HG03575 (cell line): ENCODE measurements at regions not wholly inside any gene's neighbourhood (a gene's known extent, or its start where the extent isn't known, plus 50 kb on each side); places are given as distances from the start of the nearest gene placed in this dataset.

Experiments used
- ATAC-seq: cut with Tn5 transposase; IDR thresholded peaks from one replicate; pipeline ENCODE4 v1.9.1; 2021; ENCODE audit not compliant: unreplicated experiment, insufficient number of reproducible peaks, low FRiP score; ENCODE audit errors: extremely low read depth

DNA sequence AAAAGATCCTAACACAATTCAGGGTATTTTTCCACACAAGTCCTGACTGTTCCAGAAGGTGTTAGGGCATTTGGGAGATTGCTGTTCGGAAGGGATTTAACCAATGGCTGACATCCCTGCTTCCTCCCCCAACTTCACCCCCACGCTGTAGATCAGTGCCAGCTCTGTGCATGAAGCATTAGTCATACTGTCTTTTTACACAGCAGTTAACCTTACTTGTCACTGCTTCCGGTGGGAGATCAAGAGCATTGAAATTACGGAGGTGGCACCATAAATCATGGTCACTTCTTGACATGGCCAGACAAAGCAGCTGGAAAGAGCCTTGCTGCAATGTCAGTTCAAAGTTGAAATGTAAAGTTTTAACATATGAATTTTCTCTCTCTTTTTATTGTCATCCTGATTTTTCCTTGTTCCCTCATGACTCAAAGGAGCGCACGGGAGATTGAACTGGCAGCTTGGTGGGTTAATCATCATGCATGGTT is 70.2 kb downstream of the HRH4 start:
- no peak for ATAC-seq

DNA sequence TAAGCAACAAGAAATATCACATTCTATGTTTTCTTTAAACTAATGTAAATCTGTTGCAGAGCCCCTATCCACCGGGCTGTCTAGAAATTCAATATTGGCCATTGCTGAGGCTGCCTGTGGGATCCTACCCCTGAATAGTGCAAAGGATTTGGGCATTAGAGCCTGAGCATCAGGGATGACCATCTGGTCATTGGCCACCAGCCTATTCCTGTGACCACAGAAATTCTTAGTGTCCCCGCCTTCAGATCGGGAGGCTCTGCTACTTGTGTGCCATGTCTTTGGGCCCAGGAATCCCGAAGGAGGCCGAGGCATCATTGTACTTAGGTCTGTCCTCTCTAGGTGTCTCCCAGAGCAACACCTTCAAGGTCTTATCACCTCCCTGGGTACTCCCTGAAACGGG is 73.8 kb downstream of the HRH4 start:
- no peak for ATAC-seq

DNA sequence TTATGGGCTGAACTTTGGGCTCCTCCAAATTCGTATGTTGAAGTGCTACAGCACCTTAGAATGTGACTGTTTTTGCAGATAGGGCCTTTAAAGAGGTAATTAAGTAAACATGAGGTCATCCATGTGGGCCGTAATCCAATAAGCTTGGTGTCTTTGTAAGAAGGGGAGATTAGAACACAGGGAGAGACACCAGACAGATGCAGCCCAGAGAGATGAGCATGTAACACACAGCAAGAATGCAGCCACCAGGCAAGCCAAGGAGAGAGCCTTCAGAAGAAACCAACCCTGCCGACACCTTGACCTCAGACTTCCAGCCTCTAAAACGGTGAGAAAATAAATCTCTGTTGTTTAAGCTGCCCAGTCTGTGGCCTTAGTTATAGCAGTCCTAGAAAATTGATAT is 74.3 kb downstream of the HRH4 start:
- ATAC-seq: no peak

DNA sequence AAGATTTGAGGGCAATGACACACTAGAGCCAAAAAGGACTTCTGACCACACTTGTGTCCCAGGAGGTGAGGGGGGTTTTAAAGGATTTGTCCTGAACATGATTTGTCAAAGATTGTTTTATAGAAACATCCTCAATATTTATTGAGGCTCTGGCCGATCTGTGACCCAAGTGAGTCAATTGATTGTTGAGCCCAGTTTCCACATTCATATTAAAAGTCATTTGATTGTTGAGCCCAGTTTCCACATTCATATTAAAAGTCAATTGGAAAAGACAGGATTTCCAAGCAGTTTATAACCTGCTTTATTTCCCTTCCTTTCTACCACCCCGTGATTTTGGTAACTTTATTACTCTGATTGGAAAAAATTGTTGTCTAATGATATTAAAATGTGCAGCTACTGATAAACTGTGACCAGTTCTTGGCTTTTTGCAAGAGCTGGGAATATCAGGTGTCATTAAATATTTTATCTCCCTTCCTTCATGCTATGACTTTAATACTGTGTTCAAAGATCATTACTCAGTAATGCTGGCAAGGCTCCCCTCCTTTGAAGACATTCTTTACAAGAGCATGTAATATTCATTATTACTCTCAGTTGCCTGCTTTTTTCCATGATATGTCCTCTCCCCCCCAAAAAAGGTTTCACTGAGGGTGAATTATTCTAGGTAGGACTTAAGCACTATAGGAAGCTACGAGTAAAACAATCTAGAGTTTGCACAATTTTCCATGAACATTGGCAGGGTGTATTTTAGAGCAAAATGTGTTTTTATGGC is 75.3 kb downstream of the HRH4 start:
- ATAC-seq: no peak

DNA sequence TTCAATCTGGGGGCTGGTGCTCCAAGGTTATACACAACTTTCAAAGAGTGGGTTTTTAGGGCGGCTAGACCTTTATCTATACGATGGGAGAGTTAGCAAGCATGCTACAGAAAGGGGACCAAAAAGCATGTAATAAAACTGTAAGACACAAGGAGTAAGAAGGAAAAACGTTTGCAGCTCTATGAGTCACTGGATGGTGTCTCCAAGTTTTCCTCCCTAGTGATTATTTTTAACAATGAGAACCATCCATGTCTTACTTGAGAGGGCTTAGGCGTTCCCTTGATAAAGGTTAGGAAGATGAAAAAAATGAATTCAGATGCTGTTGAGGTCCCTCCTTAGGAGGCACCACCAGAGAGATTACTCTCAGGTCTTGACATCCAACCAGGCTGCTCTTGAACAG is 75.9 kb downstream of the HRH4 start:
- ATAC-seq: no peak

DNA sequence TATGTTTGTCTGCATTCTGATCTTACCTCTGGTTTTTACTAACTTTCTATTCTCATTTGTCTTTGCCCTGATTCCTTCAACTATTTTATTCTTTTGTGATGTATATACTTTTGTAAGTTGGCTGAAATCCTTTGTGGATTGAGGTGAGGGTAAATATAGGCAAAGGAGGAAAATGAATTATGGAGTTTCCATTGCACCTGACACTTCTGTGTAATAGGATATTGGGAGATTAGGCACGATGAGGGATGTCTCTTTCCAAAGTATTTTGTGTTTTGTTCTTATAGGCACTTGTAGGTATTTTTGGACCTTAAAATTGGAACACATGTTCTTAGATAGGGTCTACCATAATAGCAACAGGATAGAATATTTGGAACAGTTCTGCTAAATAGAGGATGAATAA is 76.4 kb downstream of the HRH4 start:
- ATAC-seq: no peak

DNA sequence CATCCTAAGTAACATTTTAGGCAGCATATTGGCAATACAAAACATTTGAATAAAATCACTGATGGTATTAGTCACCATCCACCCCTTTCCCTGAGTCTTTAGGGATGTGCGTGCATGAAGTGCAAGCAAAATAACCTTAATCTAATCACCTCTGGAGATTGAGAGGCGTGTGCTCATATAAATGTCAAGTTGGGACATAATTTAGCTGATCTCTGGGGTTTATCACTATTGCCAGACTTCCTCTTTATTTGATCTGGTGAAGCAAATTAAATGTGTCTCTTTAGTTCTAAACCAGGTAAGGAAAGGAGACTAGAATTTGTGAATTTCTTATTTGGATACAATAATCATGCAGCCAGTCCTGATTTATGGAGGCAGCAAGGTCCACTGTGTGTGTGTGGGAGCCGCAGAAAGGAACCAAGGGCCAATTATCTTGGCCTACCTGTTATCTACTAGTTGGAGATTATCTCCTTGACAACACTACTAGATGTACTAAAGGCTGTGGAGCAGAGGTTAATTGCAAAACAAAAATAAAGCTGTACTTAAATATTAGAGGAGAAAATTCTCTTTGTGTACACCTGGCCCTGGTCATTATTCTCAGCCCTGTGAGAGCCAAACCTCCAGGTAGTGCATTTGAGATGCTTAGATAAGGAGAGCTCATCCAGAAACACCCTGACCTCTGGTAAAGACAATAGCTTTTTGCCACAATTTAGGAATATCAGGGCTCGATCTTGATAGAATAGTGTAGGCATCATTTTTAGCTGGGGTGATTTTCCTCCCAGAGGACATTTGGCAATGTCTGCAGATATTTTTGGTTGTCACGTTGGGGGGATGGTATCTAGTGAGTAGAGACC is 78.2 kb downstream of the HRH4 start:
- ATAC-seq: no peak

DNA sequence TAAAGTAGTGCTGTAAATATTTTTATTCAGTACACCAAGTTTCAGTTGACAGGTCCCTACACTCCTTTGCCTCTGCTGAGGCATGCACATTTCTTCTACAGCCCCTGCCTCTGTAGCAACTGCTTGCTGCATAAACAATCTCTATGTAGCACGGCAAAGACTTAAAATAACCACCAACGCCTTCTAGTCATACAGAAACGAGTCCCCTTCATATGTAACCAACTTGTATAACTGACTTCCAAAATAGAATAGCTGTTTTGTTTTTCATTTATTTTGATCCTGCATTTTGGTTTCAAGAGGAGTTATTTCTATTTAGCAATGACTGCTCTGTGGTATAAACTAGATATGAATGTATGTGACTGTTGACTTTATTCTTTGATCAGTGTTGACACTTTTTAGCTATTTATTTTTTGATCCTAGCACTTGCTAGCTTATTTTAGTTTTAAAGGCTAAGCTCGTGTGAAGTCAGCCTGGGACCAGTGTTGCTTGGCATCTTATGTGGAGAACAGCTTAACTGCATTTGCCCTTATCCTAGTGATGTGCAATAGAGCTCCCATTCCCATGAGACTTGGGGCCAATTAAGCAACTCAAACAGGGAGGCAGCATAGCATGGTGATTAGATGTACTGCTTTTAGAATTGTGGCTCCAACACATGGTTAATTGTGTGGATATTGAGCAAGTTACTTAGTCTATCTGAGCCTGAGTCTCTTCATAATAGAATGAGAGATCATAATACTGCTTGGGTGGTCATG is 79.6 kb downstream of the HRH4 start:
- no peak for ATAC-seq

DNA sequence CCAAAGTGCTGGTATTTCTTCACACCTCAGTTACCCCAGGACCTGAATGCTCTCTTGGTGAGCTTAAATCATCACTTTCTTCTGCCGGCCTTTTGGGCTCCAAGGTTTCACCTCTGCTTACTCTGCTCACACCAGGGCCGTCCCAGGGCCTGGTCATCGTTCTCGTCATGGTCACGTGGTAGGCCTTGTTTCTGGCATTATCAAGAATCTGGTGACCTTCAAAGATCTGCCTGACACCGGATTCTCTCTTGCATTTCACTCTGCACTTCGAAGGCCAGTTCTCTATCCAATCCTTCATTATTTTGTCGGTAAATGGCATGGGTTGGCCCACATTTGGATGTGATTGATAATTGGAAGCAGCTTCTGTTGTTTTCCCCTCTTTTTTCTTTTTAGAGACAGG is 80.5 kb downstream of the HRH4 start:
- no peak for ATAC-seq

DNA sequence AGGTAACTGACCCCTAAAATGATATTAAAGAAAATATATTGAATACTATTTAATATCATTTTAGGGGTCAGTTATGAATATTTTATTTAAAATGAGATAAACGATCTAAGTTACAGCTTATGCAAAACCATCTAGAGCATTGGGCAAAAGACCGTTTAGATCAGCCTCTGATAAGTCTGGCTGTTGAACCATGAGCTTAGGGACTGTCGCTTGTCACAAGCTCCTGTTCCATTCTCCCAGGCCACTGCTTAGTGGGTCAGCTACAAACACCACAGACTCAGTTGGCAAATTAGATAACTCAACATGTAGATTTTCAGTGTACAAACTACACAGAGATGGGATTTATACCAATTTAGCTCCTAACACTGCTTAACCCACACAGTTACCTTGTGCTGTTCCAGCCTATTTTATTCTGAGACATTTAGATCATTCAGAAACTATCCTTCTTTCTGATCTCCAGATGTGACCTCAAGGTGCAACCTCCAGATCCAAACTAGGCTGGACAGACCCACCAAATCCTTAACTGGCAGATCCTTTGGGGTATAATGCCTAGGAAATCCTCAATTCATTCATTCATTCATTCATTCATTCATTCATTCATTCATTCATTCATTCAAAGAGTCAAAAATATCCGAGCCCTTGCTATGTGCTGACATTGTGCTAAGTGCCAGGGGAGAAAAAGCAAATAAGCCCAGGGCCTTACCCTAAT is 82.8 kb downstream of the HRH4 start:
- no peak for ATAC-seq

DNA sequence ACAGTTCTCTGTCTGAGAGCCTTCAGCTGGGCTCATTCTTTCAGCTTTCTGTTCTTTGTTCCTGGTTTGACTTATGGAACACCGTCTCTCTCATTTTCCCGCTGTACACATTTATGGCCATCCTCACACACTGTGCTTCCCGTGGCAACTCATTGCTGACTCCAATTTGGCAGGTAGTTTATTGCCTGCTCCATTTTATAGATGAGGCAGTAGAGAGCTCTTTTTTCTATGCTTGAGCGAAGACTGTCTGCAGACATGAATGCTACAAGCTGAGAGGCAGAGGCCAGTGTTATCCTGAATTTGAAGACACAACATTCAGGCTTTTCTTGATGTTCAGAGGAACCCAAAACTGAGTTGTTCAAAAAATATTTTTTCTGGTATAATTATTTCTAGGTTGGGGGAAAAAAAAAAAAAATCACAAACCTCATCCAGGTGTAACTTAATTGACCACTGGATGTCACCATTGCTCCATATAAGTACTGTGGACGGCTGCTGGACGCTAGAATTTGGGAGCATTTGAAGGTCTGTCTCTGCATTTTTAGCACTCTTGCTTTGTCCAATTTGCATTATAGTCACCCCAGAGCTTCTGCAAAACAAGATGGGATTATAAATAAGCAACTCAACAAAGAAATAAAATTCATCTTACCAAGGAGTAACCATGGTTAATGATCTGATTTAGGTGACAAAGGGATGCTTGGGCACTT is 83.5 kb downstream of the HRH4 start:
- no peak for ATAC-seq

DNA sequence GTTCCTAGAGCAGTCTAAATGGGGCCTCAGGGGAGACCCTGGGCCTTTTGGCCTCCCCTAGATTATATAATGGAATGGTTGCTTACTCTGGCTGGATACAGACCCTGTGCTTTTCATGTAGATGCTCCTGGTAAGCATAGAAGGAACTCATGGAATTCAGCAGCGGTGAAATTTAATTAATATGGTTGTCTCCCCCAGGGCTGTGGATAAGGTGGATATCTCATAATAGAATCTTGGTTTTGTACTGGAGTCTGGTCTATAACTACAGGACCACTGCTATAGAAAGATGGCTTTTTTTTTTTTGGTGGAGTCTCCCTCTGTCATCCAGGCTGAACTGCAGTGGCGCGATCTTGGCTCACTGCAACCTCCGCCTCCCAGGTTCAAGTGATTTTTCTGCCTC is 84.5 kb downstream of the HRH4 start:
- no peak for ATAC-seq

DNA sequence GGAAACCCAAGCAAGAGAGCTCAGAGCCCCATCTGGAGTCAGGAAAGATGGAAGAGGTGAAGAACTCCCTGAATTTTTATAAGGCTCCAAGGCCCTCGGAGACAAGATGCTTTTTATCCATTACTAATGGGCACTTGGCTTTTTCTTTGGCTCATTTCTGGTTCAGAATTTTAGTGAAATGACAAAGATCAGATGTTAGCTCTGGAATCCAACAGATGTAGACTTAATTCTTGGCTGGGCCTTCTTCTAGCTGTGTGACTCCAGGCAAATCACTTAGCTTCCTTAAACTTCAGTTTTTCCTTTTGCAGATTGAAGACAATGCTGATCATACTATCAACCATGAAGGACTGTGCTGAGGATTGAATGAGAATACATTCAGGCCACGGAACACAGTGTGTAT is 85.2 kb downstream of the HRH4 start:
- no peak for ATAC-seq

DNA sequence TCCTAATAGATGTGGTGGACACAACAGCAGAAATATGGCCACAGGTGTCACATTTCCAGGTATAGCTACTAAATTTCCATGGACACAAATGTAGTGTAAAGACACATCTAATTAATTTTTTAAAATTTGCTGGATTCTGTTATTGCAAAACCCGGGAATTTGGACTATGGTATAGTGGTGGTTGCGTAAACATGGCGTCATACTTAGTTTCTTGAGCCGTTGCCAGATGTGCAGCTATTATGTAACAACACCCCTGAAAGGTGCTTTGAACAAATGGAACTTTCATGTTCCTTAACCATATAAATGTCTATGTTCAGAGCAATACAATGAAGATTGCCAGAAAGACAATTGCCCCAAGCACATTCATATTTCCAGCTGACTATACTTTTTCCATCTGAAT is 85.9 kb downstream of the HRH4 start:
- ATAC-seq: no peak

DNA sequence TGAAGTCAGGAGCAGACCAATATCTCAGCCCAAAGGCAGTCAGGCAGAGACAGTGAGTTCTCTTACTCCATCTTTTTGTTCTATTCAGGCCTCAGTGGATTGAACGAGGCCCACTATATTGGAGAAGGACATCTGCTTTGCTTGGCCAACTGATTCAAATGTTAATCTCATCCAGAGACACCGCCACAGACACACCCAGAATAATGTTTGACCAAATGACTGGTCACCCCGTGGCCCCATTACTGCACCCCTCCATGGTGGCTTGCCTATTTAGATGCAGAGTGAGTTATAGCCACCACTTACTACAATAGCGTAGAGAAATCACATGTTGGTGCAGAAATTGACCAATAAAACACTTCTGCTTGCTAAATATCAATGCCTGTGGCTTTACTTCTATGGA is 88.1 kb downstream of the HRH4 start:
- no peak for ATAC-seq

DNA sequence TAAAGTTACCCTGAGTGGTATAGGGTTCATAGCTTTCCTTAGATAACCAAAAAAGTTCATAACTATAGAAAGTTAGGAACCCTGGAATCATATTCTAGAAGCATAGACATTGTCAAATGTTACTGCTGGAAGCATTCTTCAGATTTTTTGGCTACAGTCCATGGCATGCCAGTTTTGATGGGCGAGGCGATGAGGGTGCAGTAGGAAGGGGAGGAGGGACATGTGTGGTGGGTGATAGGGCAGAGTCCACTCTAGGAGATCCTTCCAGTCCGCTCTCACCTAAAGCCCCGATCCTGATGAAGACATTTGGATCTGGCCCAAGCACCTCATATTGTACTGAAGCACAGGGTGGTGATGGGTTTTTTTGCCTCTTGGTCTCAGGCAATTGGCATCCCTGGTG is 91.8 kb downstream of the HRH4 start:
- ATAC-seq: no peak

DNA sequence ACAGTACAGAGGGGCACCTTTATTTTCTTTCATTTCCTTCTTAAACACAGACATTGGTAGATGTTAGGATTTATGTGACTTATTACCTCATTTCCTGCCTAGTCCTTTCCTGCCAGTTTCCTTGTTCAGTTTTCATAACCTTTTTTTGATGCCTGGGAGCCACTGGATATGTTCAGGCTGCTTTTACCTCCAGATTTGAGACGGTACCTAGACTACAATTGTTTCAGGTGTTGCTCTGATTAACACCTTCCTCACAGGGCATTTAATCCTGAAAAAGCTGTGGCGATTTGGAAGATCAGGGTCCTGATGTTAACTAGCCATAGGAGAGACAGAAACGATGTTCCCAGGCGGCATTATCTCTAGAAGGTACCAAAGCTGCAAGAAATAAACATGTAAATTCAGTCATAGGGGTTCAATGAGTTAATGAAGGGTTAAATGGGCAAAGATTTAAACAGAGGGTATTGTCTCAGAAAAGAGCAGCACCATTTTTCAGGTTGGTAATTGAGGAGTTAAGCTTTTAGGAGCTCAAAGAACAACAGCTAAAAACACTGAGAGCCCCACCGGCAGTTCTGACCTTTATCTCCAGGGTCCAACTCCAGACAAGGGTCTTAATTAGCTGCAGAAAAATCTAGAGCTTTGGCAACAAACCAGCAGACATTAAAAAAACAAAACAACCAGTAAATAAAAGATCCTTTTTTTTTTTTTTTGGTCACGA is 93.3 kb downstream of the HRH4 start:
- no peak for ATAC-seq

DNA sequence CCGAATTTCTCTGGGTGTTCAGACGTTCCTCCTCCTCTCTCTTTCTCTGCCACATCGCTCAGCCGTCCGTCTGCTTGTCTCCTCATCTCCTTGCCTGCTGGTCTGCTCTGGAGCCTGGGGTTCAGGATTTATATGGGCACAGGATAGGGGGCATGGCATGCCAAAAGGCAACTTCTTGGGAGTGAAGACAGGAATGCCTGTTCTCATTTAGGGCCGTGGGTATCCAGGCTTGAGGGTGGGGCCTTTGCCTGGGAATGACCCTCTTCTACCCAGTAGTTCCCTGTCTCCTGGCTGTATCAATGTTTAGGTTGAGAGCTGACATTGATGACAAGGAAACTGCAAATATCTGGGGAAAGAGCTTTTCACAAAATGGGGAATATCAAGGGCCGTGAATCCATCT is 98.0 kb downstream of the HRH4 start:
- no peak for ATAC-seq
